Lower leg skin (tissue), 4 donors: ENCODE measurements at regions not wholly inside any gene's neighbourhood (a gene's known extent, or its start where the extent isn't known, plus 50 kb on each side); places are given as distances from the start of the nearest gene placed in this dataset.

ENCODE experiments used
- DNase-seq, 2 donors: peaks; one replicate each; pipeline ENCODE4 v3.0.0-alpha.2; 2019; ENCODE audit warnings: low spot score in 2 of 2
- H3K4me3 ChIP-seq: fragments of 200-600 bp; sonication (generic); 2 replicates; pipeline ENCODE4 v1.5.1; 2017; ENCODE audit warnings: mild to moderate bottlenecking, low read depth; ENCODE audit not compliant: poor library complexity, severe bottlenecking
- POLR2A ChIP-seq, 2 donors: fragments of 450-650 bp; IDR thresholded peaks; one replicate each; pipeline ENCODE4 v1.6.1; 2016 to 2017; ENCODE audit warnings: antibody characterized with exemption in 2 of 2, mild to moderate bottlenecking in 1 of 2, moderate library complexity in 1 of 2
- WGBS, 2 donors: methylation state at CpG; one replicate each; pipeline ENCODE4 v1.1.5; 2018; 5-methylcytosine and 5-hydroxymethylcytosine counted together
- intact Hi-C: fragments of 100-400 bp; cut with DNase I; formaldehyde crosslinking; loops from one replicate; pipeline ENCODE4 v1.15.0; 2023; ENCODE audit warnings: low total_unique reads
- TF ChIP-seq, protein P1 (sequence below), 3 donors: fragments of 450-650 bp; IDR thresholded peaks; one replicate each; pipeline ENCODE4 v1.5.1; 2016; ENCODE audit warnings: antibody characterized with exemption in 3 of 3, mild to moderate bottlenecking in 3 of 3, moderate library complexity in 2 of 3

DNA sequence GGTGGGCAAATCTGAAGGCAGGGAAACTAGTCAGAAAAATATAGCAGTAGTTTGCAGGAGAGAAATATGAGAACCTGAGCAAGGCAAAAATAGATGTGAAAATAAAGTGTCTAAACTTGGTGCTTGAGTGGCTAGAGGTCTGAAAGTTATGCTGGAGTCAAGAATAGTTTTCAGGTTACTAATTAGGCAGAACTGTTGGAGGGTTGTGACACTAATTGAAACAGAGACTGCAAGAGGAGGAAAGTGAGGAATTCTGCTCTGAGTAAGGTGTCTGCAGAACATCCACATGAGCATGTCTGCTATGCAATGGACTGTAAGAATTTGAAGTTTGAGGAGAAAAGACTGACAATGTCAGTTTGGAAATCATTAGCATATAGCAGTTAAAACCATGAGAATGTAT lies 444.0 kb upstream of the LRRTM1 start:
- no peak overlapping the region for H3K4me3 ChIP-seq
- no peak for DNase-seq
- TF ChIP-seq, protein P1, sequence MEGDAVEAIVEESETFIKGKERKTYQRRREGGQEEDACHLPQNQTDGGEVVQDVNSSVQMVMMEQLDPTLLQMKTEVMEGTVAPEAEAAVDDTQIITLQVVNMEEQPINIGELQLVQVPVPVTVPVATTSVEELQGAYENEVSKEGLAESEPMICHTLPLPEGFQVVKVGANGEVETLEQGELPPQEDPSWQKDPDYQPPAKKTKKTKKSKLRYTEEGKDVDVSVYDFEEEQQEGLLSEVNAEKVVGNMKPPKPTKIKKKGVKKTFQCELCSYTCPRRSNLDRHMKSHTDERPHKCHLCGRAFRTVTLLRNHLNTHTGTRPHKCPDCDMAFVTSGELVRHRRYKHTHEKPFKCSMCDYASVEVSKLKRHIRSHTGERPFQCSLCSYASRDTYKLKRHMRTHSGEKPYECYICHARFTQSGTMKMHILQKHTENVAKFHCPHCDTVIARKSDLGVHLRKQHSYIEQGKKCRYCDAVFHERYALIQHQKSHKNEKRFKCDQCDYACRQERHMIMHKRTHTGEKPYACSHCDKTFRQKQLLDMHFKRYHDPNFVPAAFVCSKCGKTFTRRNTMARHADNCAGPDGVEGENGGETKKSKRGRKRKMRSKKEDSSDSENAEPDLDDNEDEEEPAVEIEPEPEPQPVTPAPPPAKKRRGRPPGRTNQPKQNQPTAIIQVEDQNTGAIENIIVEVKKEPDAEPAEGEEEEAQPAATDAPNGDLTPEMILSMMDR (IDR thresholded peaks at IDR 0.05): no peak
- no peak for TF ChIP-seq POLR2A (IDR thresholded peaks at IDR 0.05)
- intact Hi-C loops: no loop called here

DNA sequence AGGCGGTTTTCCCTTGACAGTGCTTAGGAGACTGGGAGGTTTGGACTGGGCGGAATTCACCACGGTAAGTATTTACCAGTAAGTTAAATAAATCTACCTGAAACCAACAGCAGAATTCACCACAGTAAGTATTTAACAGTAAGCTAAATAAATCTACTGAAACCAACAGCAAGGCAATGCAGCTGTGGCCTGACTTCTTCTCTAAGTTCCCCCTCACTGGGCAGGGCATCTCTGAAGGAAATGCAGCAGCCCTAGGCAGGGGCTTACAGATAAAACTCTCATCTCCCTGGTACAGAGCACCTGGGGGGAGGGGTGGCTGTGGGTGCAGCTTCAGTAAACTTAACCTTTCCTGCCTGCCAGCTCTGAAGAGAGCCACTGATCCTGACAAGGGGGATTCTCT lies 432.5 kb upstream of the LRRTM1 start:
- TF ChIP-seq, protein P1 (IDR thresholded peaks at IDR 0.05): no peak
- no peak for TF ChIP-seq POLR2A (IDR thresholded peaks at IDR 0.05)
- DNase-seq: no peak
- WGBS, 2 donors: 84 to 90% methylated on average over 3 of the region's 3 CpGs
- no peak overlapping the region for H3K4me3 ChIP-seq
- intact Hi-C loops: no loop called here

DNA sequence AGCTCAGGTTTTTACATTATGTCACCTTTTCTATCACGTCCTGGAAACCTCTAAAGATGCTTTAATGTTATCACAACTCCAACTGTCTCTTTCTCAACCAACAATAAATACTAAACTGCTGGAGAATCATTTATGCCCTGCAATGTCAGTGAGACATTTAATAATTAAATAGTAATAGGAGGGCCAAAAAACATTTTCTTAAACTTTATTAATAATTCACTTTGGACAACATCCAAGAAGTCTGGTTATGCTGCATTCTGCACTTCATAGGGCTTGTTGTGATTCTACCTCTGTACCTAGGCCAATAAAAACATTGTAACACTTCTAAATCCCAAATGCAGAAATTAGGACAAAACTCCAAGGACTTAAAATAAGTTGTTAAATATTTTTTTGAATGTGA lies 420.4 kb upstream of the LRRTM1 start:
- no peak for DNase-seq
- 40 to 51% methylated on average over 1 of the region's 1 CpG for WGBS, 2 donors
- intact Hi-C loops: no loop called here
- no peak for TF ChIP-seq POLR2A (IDR thresholded peaks at IDR 0.05)
- TF ChIP-seq, protein P1 (IDR thresholded peaks at IDR 0.05): no peak
- H3K4me3 ChIP-seq: no peak overlapping the region

DNA sequence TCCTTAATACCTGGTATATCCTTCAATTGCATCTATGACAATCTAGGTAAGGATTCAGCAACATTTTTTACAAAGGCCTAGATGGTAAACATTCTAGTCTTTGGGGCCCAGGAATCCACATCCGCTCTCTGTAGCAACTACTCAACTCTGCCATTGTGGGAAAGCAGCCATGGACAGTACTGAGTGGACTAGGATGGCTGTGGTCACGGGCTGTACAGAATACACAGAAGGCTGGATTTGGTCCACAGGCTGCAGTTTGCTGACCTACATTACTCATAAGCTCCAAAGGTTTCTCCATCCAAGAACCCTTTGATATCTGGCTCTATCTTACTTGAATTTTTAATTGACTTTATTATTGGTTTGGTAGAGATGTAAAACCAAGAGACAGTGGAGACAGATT lies 418.3 kb upstream of the LRRTM1 start:
- DNase-seq: no peak
- intact Hi-C loops: no loop called here
- no peak for TF ChIP-seq POLR2A (IDR thresholded peaks at IDR 0.05)
- TF ChIP-seq, protein P1 (IDR thresholded peaks at IDR 0.05): no peak
- WGBS, 2 donors: 76 to 89% methylated on average over 2 of the region's 2 CpGs
- H3K4me3 ChIP-seq: no peak overlapping the region

DNA sequence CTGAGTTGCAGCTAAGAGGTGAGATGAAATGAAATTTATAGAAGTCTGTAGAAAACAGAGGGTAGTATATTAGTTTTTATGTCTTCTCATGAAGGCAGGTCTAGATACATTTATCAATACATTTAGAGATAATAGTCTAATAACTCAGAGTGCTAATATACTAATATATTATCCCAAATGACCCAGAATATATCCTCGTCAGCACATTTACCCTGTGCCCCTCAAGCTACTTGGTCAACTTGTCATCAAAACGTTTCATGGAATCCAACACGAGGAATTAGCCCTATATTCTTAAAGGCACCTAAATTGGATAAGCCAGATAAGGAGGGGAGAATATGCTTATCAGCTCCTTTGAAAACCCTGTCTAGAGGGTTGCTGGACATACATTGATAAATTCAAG lies 415.1 kb upstream of the LRRTM1 start:
- intact Hi-C loops: no loop called here
- TF ChIP-seq POLR2A (IDR thresholded peaks at IDR 0.05): no peak
- TF ChIP-seq, protein P1 (IDR thresholded peaks at IDR 0.05): no peak
- 79 to 83% methylated on average over 3 of the region's 3 CpGs for WGBS, 2 donors
- H3K4me3 ChIP-seq: no peak overlapping the region
- no peak for DNase-seq

DNA sequence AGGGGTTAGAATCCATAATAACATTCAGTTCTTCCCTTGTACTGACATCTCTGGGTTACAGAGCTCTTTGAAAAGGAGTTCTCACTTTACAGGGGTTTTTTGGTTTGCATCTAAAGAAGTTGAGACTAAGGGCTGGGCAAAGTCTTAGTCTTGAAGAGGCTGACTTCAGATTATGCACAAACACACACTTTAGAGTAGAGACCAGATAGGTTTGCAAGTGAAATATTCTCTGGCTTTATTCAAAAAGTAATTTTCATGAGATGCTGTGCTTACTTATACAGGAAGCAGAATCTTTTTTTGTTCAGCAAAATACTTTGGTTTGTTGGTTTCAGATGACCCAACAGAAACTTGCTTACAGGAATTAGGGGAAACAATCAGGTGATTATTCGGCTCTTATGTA lies 410.9 kb upstream of the LRRTM1 start:
- WGBS, 2 donors: 74 to 81% methylated on average over 1 of the region's 1 CpG
- DNase-seq: no peak
- no peak overlapping the region for H3K4me3 ChIP-seq
- TF ChIP-seq POLR2A (IDR thresholded peaks at IDR 0.05): no peak
- TF ChIP-seq, protein P1 (IDR thresholded peaks at IDR 0.05): no peak
- intact Hi-C loops: no loop called here
